ENCODE measurements at regions not wholly inside any gene's neighbourhood (a gene's known extent, or its start where the extent isn't known, plus 50 kb on each side); places are given as distances from the start of the nearest gene placed in this dataset.

GRCh38 chr17:72414967-72415853, 294.4 kb downstream of the SOX9 start:
- H3K27me3 Mint-ChIP-seq: no peaks in the 10 kb centered on the region
- POLR2A ChIA-PET: no interaction called here
- intact Hi-C loops (cut with DNase I, micrococcal nuclease): no loop called here
- Histone ChIP-seq H3K36me3 (ENCODE audit: insufficient read depth, low read length) (no peaks in the 10 kb centered on the region), H3K27ac (ENCODE audit: low read depth in 1 of 2, low read length in 2 of 2) (no peak overlapping the region), H3K27me3 (ENCODE audit: control insufficient read depth in 1 of 2, insufficient read depth in 2 of 2, low read length in 2 of 2) (no peaks in the 10 kb centered on the region), H3K4me3 (ENCODE audit: low read length) (no peak overlapping the region), H3K4me1 (ENCODE audit: insufficient read depth, low read length) (no peaks in the 10 kb centered on the region), H3K9me3 (ENCODE audit: control insufficient read depth in 1 of 2, insufficient read depth in 1 of 2, low read length in 2 of 2) (peaks cover 4 to 17% of the 10 kb centered on the region in 2 experiments)
- H3K4me3 Mint-ChIP-seq: no peak overlapping the region
- ATAC-seq (ENCODE audit: poor library complexity): no peak
- H3K4me1 Mint-ChIP-seq (ENCODE audit: low read depth): no peaks in the 10 kb centered on the region
- CTCF ChIA-PET: no interaction called here
- H3K9me3 Mint-ChIP-seq: peaks cover 10% of the 10 kb centered on the region
- H3K27ac Mint-ChIP-seq: no peak overlapping the region
- no peak for DNase-seq
- H3K36me3 Mint-ChIP-seq (ENCODE audit: low read depth): no peaks in the 10 kb centered on the region
- TF ChIP-seq CTCF (IDR thresholded peaks at IDR 0.05): no peak

GRCh38 chr17:72416054-72416675, 295.3 kb downstream of the SOX9 start:
- intact Hi-C loops (cut with DNase I, micrococcal nuclease): no loop called here
- Mint-ChIP-seq H3K27ac (no peak overlapping the region), H3K4me3 (no peak overlapping the region), H3K36me3 (ENCODE audit: low read depth) (no peaks in the 10 kb centered on the region), H3K4me1 (ENCODE audit: low read depth) (no peaks in the 10 kb centered on the region), H3K9me3 (peaks cover 10% of the 10 kb centered on the region), H3K27me3 (no peaks in the 10 kb centered on the region)
- peaks cover 4 to 17% of the 10 kb centered on the region in 2 experiments for H3K9me3 ChIP-seq (ENCODE audit: control insufficient read depth in 1 of 2, insufficient read depth in 1 of 2, low read length in 2 of 2)
- TF ChIP-seq CTCF (IDR thresholded peaks at IDR 0.05): no peak
- no peaks in the 10 kb centered on the region for H3K4me1 ChIP-seq (ENCODE audit: insufficient read depth, low read length)
- H3K27me3 ChIP-seq (ENCODE audit: control insufficient read depth in 1 of 2, insufficient read depth in 2 of 2, low read length in 2 of 2): no peaks in the 10 kb centered on the region
- ChIA-PET CTCF (no interaction called here), POLR2A (no interaction called here)
- DNase-seq: no peak
- ATAC-seq (ENCODE audit: poor library complexity): no peak
- H3K36me3 ChIP-seq (ENCODE audit: insufficient read depth, low read length): no peaks in the 10 kb centered on the region
- H3K27ac ChIP-seq (ENCODE audit: low read depth in 1 of 2, low read length in 2 of 2): no peak overlapping the region
- H3K4me3 ChIP-seq (ENCODE audit: low read length): no peak overlapping the region

- ChIA-PET CTCF (no interaction called here), POLR2A (no interaction called here)
- Histone ChIP-seq H3K36me3 (ENCODE audit: insufficient read depth, low read length) (no peaks in the 10 kb centered on the region), H3K9me3 (ENCODE audit: control insufficient read depth in 1 of 2, insufficient read depth in 1 of 2, low read length in 2 of 2) (peaks cover 4 to 17% of the 10 kb centered on the region in 2 experiments), H3K27ac (ENCODE audit: low read depth in 1 of 2, low read length in 2 of 2) (no peak overlapping the region), H3K4me3 (ENCODE audit: low read length) (no peak overlapping the region), H3K4me1 (ENCODE audit: insufficient read depth, low read length) (peaks cover 4% of the 10 kb centered on the region), H3K27me3 (ENCODE audit: control insufficient read depth in 1 of 2, insufficient read depth in 2 of 2, low read length in 2 of 2) (no peaks in the 10 kb centered on the region)
- Mint-ChIP-seq H3K4me1 (ENCODE audit: low read depth) (no peaks in the 10 kb centered on the region), H3K9me3 (peaks cover 10% of the 10 kb centered on the region), H3K27ac (no peak overlapping the region), H3K27me3 (peaks cover 5% of the 10 kb centered on the region), H3K36me3 (ENCODE audit: low read depth) (no peaks in the 10 kb centered on the region), H3K4me3 (no peak overlapping the region)
- intact Hi-C loops (cut with DNase I, micrococcal nuclease): no loop called here
- no peak for TF ChIP-seq CTCF (IDR thresholded peaks at IDR 0.05)
- DNase-seq (no peak), ATAC-seq (ENCODE audit: poor library complexity) (no peak)
Observed at GRCh38 chr17:72416905-72417304, 296.1 kb downstream of the SOX9 start.

All from CD4-positive, alpha-beta T cell (primary cell).